Osteoblast (primary cell): ENCODE measurements at regions not wholly inside any gene's neighbourhood (a gene's known extent, or its start where the extent isn't known, plus 50 kb on each side); places are given as distances from the start of the nearest gene placed in this dataset.

Source experiments
- DNase-seq: peaks from one replicate; pipeline ENCODE4 v3.0.0; 2011; ENCODE audit warnings: low spot score, mixed read lengths; ENCODE audit not compliant: insufficient read length; ENCODE audit errors: missing footprints
- H2AFZ ChIP-seq: 2 replicates; pipeline ENCODE4 v1.6.0; 2011; ENCODE audit warnings: mild to moderate bottlenecking, low read length
- H3K27ac ChIP-seq: 2 replicates; pipeline ENCODE4 v1.5.1; 2011; ENCODE audit warnings: mild to moderate bottlenecking, low read depth, low read length, moderate library complexity
- H3K27me3 ChIP-seq: 2 replicates; pipeline ENCODE4 v1.6.0; 2012; ENCODE audit warnings: mild to moderate bottlenecking, control low read depth, inconsistent platforms, low read length, moderate library complexity; ENCODE audit not compliant: insufficient read depth
- H3K36me3 ChIP-seq: 2 replicates; pipeline ENCODE4 v1.5.1; 2011; ENCODE audit warnings: mild to moderate bottlenecking, low read length, control low read depth, moderate library complexity; ENCODE audit not compliant: insufficient read depth
- H3K4me1 ChIP-seq: 2 replicates; pipeline ENCODE4 v1.5.1; 2011; ENCODE audit warnings: mild to moderate bottlenecking, low read length, control low read depth, moderate library complexity; ENCODE audit not compliant: insufficient read depth
- H3K4me2 ChIP-seq: 2 replicates; pipeline ENCODE4 v1.6.0; 2011; ENCODE audit warnings: mild to moderate bottlenecking, low read length; ENCODE audit not compliant: insufficient read depth
- H3K4me3 ChIP-seq: fragments of 200-600 bp; sonication (generic); 3 replicates; pipeline ENCODE4 v1.5.1; 2012; ENCODE audit warnings: mild to moderate bottlenecking, low read length, inconsistent platforms; ENCODE audit not compliant: insufficient read depth
- H3K79me2 ChIP-seq: 2 replicates; pipeline ENCODE4 v1.6.0; 2012; ENCODE audit warnings: mild to moderate bottlenecking, low read length, control low read depth, inconsistent platforms; ENCODE audit not compliant: insufficient read depth
- H3K9me3 ChIP-seq: 2 replicates; pipeline ENCODE4 v1.5.1; 2011; ENCODE audit warnings: low read depth, low read length, control low read depth
- H4K20me1 ChIP-seq: 2 replicates; pipeline ENCODE4 v1.6.0; 2012; ENCODE audit warnings: mild to moderate bottlenecking, low read length, control low read depth; ENCODE audit not compliant: insufficient read depth
- CTCF ChIP-seq: IDR thresholded peaks from 2 replicates; pipeline ENCODE4 v1.5.1; 2011; ENCODE audit warnings: mild to moderate bottlenecking, low read depth, low read length, moderate library complexity; ENCODE audit errors: extremely low read depth

- Histone ChIP-seq H3K4me1 (no peaks in the 10 kb centered on the region), H3K4me2 (no peak overlapping the region), H2AFZ (no peak overlapping the region), H3K79me2 (no peaks in the 10 kb centered on the region), H3K27ac (no peak overlapping the region), H4K20me1 (no peaks in the 10 kb centered on the region), H3K27me3 (no peaks in the 10 kb centered on the region), H3K9me3 (no peaks in the 10 kb centered on the region), H3K36me3 (no peaks in the 10 kb centered on the region), H3K4me3 (no peak overlapping the region)
- DNase-seq, result no peak
- no peak for TF ChIP-seq CTCF
Observed at GRCh38 chr13:58165617-58166016, 534.1 kb downstream of the PCDH17 start.

GRCh38 chr13:58181111-58181510 is 549.6 kb downstream of the PCDH17 start:
- peaks cover 7% of the 10 kb centered on the region for H3K9me3 ChIP-seq
- no peaks in the 10 kb centered on the region for H3K4me1 ChIP-seq
- H3K27me3 ChIP-seq, result no peaks in the 10 kb centered on the region
- no peak for DNase-seq
- H3K4me3 ChIP-seq, result no peak overlapping the region
- H2AFZ ChIP-seq, result no peak overlapping the region
- no peaks in the 10 kb centered on the region for H3K79me2 ChIP-seq
- no peaks in the 10 kb centered on the region for H3K36me3 ChIP-seq
- H3K4me2 ChIP-seq, result no peak overlapping the region
- no peak for TF ChIP-seq CTCF
- no peaks in the 10 kb centered on the region for H4K20me1 ChIP-seq
- no peak overlapping the region for H3K27ac ChIP-seq

DNA sequence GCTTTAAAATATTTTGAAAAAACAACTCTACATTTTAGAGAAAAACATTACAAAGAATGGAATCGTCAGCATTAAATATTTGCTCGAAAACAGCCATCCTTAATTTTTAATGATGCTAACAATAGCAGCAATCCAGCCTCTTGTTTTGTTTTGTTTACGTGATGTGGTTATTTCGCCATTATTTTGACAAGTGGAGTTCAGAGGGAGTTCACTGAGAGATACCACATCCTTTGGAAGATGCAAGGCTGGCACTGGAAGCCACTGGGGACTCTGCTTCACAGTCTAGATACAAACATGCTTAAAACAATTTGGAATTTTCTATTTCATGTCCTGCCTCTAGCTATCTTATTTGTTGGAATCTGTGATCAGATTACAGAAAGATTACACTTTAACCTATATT is 556.3 kb downstream of the PCDH17 start:
- H3K4me2 ChIP-seq, result no peak overlapping the region
- H2AFZ ChIP-seq, result no peak overlapping the region
- no peaks in the 10 kb centered on the region for H3K4me1 ChIP-seq
- H3K27me3 ChIP-seq, result no peaks in the 10 kb centered on the region
- no peaks in the 10 kb centered on the region for H4K20me1 ChIP-seq
- no peak for TF ChIP-seq CTCF
- H3K79me2 ChIP-seq, result no peaks in the 10 kb centered on the region
- peaks cover 2% of the 10 kb centered on the region for H3K9me3 ChIP-seq
- no peak for DNase-seq
- H3K36me3 ChIP-seq, result no peaks in the 10 kb centered on the region
- H3K4me3 ChIP-seq, result no peak overlapping the region
- no peak overlapping the region for H3K27ac ChIP-seq

GRCh38 chr13:58190577-58190976 is 559.0 kb downstream of the PCDH17 start:
- Histone ChIP-seq H3K4me2 (no peak overlapping the region), H3K4me3 (no peak overlapping the region), H3K36me3 (no peaks in the 10 kb centered on the region), H3K9me3 (peaks cover 2% of the 10 kb centered on the region), H3K4me1 (no peaks in the 10 kb centered on the region), H3K79me2 (no peaks in the 10 kb centered on the region), H4K20me1 (no peaks in the 10 kb centered on the region), H2AFZ (no peak overlapping the region), H3K27me3 (no peaks in the 10 kb centered on the region), H3K27ac (no peak overlapping the region)
- TF ChIP-seq CTCF, result no peak
- no peak for DNase-seq
